RWPE1 (cell line): ENCODE measurements at regions not wholly inside any gene's neighbourhood (a gene's known extent, or its start where the extent isn't known, plus 50 kb on each side); places are given as distances from the start of the nearest gene placed in this dataset.

Experiments used
- CTCF ChIA-PET: fragments of 350-600 bp; sonication (Branson Sonifier 250); formaldehyde crosslinking; extraction: SDS; loops from one replicate; lab custom pipeline; 2021; lab: Yijun Ruan, JAX
- POLR2A ChIA-PET: fragments of 400-600 bp; formaldehyde crosslinking; extraction: SDS; loops from one replicate; lab custom pipeline; 2020; ENCODE audit warnings: antibody characterized with exemption; ENCODE audit not compliant: low non-redundant PET; lab: Yijun Ruan, JAX
- DNase-seq: peaks from one replicate; pipeline ENCODE4 v3.0.0; 2012; ENCODE audit warnings: low spot score
- H3K27ac ChIP-seq: fragments of 450-650 bp; 2 replicates; pipeline ENCODE4 v1.5.1; 2017
- CTCF ChIP-seq: fragments of 450-650 bp; conservative IDR thresholded peaks from 2 replicates; pipeline ENCODE4 v1.5.1; 2017; ENCODE audit warnings: low read depth, mild to moderate bottlenecking

GRCh38 chr11:128246810-128247594 lies 340.4 kb downstream of the ETS1 start:
- no peak overlapping the region for H3K27ac ChIP-seq
- CTCF ChIA-PET, result no interaction called here
- POLR2A ChIA-PET, result no interaction called here
- DNase-seq, result no peak
- TF ChIP-seq CTCF, result no peak

DNA sequence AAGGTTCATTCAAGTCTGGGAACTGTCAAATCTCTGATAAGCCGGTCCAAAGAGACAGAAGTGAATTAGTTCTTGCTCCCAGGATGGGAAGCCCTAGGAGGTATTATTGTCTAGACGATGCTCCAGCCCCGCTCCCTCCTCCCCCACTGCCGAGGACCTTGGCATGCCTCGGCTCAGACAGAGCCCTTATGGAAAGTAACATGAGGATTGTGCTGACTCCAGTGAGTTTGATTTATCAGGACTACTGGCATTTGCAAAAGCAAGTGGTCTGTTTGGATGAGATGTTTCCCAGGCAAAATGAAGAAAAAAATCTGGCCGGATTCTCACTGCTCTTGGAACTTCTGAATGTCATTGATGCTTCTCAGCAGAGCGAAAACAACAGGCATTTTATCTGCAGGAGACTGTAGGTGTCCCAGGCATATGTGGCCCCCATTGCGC lies 341.0 kb downstream of the ETS1 start:
- no peak for DNase-seq
- H3K27ac ChIP-seq, result no peak overlapping the region
- CTCF ChIA-PET, result no interaction called here
- no peak for TF ChIP-seq CTCF
- POLR2A ChIA-PET, result no interaction called here

DNA sequence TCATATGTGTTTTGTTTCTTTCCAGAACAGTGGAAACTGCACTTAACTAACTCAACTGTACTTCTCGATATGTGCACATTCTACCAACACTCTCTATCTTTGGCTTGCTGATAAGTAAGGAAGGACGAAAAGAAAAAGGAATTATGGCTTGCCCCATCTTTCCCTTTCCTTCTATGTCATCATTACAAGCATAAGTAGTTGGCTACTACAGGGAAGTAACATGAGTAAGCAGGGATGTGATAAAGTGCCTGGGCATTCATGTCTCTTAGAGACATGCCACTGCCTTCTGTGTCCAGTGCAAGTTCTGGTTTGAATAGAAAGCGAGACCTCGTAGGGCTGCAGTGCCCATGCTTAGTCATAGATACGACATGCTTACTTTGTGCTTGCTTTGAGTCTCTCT lies 342.5 kb downstream of the ETS1 start:
- CTCF ChIA-PET, result no interaction called here
- POLR2A ChIA-PET, result no interaction called here
- no peak overlapping the region for H3K27ac ChIP-seq
- no peak for DNase-seq
- TF ChIP-seq CTCF, result no peak

- H3K27ac ChIP-seq, result no peak overlapping the region
- CTCF ChIA-PET, result no interaction called here
- POLR2A ChIA-PET, result no interaction called here
- DNase-seq, result no peak
- TF ChIP-seq CTCF, result no peak
These were observed 344.9 kb downstream of the ETS1 start for GRCh38 chr11:128242451-128242850.

GRCh38 chr11:128240546-128240945 lies 346.8 kb downstream of the ETS1 start:
- POLR2A ChIA-PET, result no interaction called here
- CTCF ChIA-PET, result interaction anchor here (0.6 to 0.7 kb wide), 3 partner anchors 123 to 646 kb away, joined by 3 to 5 read pairs (median 3); no protein-coding TSS in a partner anchor
- no peak for DNase-seq

GRCh38 chr11:128239306-128239705 lies 348.1 kb downstream of the ETS1 start:
- CTCF ChIA-PET, result no interaction called here
- DNase-seq, result no peak
- TF ChIP-seq CTCF, result no peak
- no peak overlapping the region for H3K27ac ChIP-seq
- POLR2A ChIA-PET, result no interaction called here

More at GRCh38 chr11:128240546-128240945, 346.8 kb downstream of the ETS1 start:
- TF ChIP-seq CTCF, result no peak
- H3K27ac ChIP-seq, result no peak overlapping the region
